ENCODE measurements at regions not wholly inside any gene's neighbourhood (a gene's known extent, or its start where the extent isn't known, plus 50 kb on each side); places are given as distances from the start of the nearest gene placed in this dataset.

GRCh38 chr2:88810017-88810416 lies 118.5 kb downstream of the RPIA start:
- TF ChIP-seq CTCF (IDR thresholded peaks at IDR 0.05) (no peak), POLR2A (IDR thresholded peaks at IDR 0.05) (no peak)
